SJSA1 (cell line): ENCODE measurements at regions not wholly inside any gene's neighbourhood (a gene's known extent, or its start where the extent isn't known, plus 50 kb on each side); places are given as distances from the start of the nearest gene placed in this dataset.

Source experiments
- DNase-seq, 2 experiments: peaks; one replicate each; pipeline ENCODE4 v3.0.0-alpha.2; 2015 to 2020; ENCODE audit warnings: low spot score in 2 of 2, low read depth in 1 of 2
- H3K27ac ChIP-seq: fragments of 250-450 bp; sonication (Bioruptor Pico); 2 replicates; pipeline ENCODE4 v1.5.1; 2020; ENCODE audit warnings: mild to moderate bottlenecking, moderate library complexity
- H3K27me3 ChIP-seq: fragments of 250-450 bp; sonication (Bioruptor Pico); replicated peaks from 2 replicates; pipeline ENCODE4 v1.5.1; 2020; ENCODE audit warnings: mild to moderate bottlenecking, moderate library complexity
- H3K36me3 ChIP-seq: fragments of 250-450 bp; sonication (Bioruptor Pico); 2 replicates; pipeline ENCODE4 v1.5.1; 2020; ENCODE audit warnings: mild to moderate bottlenecking
- H3K4me1 ChIP-seq: fragments of 250-450 bp; sonication (Bioruptor Pico); replicated peaks from 2 replicates; pipeline ENCODE4 v1.6.1; 2021; ENCODE audit warnings: mild to moderate bottlenecking
- H3K4me3 ChIP-seq: fragments of 250-450 bp; sonication (Bioruptor Pico); 2 replicates; pipeline ENCODE4 v1.5.1; 2020; ENCODE audit warnings: mild to moderate bottlenecking
- H3K9me3 ChIP-seq: fragments of 250-450 bp; sonication (Bioruptor Pico); replicated peaks from 2 replicates; pipeline ENCODE4 v1.5.1; 2020; ENCODE audit warnings: mild to moderate bottlenecking

DNA sequence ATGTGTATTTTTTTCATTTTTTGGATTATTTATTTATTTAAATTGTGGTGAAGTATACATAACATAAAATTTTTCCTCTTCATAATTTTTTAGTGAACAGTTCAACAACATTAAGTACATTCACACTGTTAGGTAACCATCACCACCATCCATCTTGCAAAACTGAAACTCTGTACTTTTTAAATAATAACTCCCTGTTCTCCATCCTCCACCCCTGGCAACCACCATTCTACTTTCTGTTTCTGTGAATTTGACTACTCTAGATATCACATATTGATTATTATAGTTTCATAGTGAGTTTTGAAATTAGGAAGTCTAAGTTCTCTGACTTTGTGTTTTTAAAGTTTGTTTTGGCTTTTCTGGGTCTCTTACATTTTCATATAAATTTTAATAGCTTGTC, 89.3 kb upstream of the STX18 start:
- H3K27ac ChIP-seq = no peak overlapping the region
- DNase-seq = no peak
- H3K9me3 ChIP-seq = no peaks in the 10 kb centered on the region
- H3K27me3 ChIP-seq = no peaks in the 10 kb centered on the region
- H3K4me1 ChIP-seq = no peaks in the 10 kb centered on the region
- no peaks in the 10 kb centered on the region for H3K36me3 ChIP-seq
- H3K4me3 ChIP-seq = no peak overlapping the region

DNA sequence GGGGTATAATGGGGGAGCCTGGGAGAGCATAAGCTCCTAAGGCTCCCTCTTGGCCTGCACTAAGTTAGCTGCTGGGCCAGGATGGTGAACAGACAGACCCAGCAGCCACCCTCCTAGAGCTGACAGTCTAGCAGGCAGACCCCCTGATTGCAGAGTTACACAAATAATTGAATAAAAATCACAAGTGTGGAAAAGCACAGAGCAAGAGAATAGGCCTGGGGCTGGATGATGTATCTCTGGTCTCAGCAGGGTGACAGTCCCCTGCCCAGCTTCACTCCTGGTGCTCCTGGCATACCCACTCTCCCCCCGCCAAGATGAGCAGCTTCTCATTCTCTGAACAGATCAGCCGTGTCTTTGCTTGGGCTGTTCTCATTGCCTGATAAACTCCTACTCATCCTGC, 86.1 kb upstream of the STX18 start:
- Histone ChIP-seq H3K4me1 (no peaks in the 10 kb centered on the region), H3K4me3 (no peak overlapping the region), H3K36me3 (no peaks in the 10 kb centered on the region), H3K9me3 (no peaks in the 10 kb centered on the region), H3K27ac (no peak overlapping the region), H3K27me3 (no peaks in the 10 kb centered on the region)
- no peak for DNase-seq

DNA sequence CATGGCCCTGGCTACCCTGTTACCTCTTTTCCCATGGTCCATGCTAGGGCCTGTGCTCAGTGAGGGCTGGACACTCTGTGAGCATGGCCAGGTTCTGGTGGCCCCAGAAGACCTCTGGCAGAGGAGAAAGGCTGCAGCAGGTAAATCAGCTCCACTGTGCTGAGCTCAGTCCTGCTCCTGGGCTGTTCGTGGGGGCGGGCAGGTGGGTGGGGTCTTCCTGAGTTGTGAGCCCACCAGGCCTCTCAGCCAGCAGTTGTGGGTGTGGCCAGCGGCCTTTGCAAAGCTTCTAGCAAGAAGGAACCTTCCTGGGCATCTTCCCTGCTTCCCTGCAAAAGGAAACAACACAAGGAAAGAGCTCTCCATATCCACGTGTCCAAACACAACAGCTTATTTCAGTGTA, 85.3 kb upstream of the STX18 start:
- Histone ChIP-seq H3K4me3 (no peak overlapping the region), H3K9me3 (no peaks in the 10 kb centered on the region), H3K36me3 (no peaks in the 10 kb centered on the region), H3K27me3 (no peaks in the 10 kb centered on the region), H3K27ac (no peak overlapping the region), H3K4me1 (no peaks in the 10 kb centered on the region)
- no peak for DNase-seq

DNA sequence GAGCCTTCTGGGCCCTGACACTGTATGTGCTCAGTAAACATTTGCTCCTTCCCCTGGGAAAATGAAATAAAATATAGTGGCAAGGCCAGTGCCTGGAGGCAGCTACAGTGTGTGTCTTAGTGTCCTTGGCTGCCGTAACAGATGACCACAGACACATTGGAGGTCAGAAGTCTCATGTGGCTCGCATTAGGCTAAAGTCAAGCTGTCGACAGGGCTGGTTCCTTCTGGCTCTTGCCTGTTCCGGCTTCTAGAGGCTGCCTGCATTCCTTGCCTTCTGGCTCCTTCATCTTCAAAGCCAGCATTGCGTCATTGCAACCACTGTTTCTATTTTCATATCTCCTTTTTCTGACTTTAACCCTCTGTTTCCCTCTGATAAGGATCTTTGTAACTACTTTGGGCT, 83.6 kb upstream of the STX18 start:
- H3K4me1 ChIP-seq = no peaks in the 10 kb centered on the region
- no peak overlapping the region for H3K27ac ChIP-seq
- no peak for DNase-seq
- no peak overlapping the region for H3K4me3 ChIP-seq
- no peaks in the 10 kb centered on the region for H3K9me3 ChIP-seq
- H3K27me3 ChIP-seq = no peaks in the 10 kb centered on the region
- no peaks in the 10 kb centered on the region for H3K36me3 ChIP-seq

DNA sequence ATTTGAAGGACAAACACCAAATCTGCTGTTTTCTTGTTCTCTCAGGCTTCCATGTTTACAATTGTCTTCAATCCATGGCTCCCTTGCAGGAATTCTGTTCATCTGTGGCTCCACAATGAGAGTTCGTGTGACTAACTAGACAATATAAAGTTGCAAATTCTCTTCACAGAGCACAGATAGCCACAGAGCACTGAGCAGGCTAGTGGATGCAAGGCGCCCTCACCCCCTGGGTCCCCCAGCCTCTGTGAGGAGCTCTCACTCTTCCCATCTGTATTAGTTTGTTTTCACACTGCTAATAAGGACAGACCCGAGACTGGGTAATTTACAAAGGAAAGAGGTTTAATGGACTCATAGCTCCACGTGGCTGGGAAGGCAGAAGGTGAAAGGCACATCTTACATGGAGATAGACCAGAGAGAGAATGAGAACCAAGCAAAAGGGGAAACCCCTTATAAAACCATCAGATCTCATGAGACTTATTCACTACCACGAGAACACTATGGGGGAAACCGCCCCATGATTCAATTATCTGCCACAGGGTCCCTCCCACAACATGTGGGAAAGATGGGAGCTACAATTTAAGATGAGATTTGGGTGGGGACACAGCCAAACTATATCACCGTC, 82.5 kb upstream of the STX18 start:
- no peak overlapping the region for H3K4me3 ChIP-seq
- no peaks in the 10 kb centered on the region for H3K36me3 ChIP-seq
- no peaks in the 10 kb centered on the region for H3K9me3 ChIP-seq
- H3K27ac ChIP-seq = no peak overlapping the region
- H3K4me1 ChIP-seq = no peaks in the 10 kb centered on the region
- H3K27me3 ChIP-seq = no peaks in the 10 kb centered on the region
- no peak for DNase-seq

DNA sequence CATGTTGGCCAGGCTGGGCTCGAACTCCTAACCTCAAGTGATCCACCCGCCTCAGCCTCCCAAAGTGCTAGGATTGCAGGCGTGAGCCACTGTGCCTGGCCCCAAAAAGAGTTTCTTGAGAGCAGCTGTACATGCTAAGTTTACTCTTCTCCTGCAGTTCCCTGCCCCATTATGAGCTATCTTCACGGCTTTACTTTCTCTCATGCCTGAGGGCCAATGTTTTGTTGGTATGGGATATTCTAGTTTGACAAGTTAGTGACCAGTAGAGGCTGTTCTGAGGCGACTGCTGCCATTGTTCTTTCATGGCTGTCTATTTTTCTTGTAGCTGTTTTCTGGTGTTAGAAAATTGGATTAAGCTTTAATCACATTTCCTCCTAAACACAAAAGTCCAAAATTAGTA, 78.0 kb upstream of the STX18 start:
- no peak for DNase-seq
- H3K4me3 ChIP-seq = no peak overlapping the region
- no peaks in the 10 kb centered on the region for H3K36me3 ChIP-seq
- no peaks in the 10 kb centered on the region for H3K9me3 ChIP-seq
- H3K27ac ChIP-seq = no peak overlapping the region
- no peaks in the 10 kb centered on the region for H3K27me3 ChIP-seq
- no peaks in the 10 kb centered on the region for H3K4me1 ChIP-seq

DNA sequence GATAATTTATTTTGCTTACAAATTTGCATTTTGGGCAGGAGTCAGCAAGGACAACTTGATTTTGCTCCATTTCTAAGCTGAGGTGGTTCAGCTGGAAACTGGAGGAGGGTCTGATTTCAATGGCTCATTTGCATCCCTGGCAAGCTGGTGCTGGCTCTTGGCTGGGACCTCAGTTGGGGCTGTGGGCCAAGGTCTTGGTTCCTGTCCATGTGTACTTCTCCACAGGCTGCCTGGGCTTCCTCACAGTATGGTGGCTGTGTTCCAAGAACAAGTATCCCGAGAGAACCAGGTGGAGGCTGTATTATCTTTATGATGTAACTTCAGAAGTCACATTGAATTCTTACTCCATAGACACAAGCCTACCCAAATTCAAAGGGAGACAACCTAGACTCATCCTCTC, 77.0 kb upstream of the STX18 start:
- Histone ChIP-seq H3K9me3 (no peaks in the 10 kb centered on the region), H3K4me1 (no peaks in the 10 kb centered on the region), H3K36me3 (no peaks in the 10 kb centered on the region), H3K4me3 (no peak overlapping the region), H3K27ac (no peak overlapping the region), H3K27me3 (no peaks in the 10 kb centered on the region)
- no peak for DNase-seq

DNA sequence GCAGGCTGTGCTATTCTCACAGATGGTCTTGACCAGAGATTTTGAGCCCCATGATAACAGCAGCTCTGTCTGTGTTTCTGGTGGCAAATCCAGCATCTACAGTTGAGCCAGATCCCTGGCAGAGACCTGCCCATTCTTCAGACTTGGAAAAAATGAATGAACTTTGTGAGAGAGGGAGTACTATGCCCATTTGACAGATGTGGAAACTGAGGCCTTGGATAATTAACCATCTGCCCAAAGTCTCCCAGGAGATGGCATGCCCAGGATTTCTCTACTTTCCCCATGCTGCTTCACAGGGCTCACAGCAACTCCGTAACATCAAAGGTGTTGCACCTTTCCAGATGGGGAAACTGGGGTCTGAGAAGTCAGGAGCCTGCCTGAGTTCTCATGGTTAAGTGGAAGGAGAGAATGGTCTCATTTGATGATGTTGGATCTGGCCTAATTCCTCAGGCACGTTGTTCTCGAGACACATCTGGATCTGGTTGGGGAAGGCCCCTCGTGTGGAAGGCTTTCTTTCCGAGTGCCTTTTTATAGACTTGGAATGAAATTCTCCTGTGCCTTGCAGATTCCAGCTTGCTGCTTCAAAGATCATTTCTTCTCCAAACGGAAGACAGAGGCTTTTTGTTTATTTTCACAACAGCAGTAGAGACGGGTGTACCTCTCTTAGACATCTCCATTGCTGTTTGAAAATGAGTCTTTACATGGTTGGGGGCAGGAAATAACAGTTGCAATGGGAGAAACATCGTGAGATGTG, 73.3 kb upstream of the STX18 start:
- no peak overlapping the region for H3K27ac ChIP-seq
- H3K4me3 ChIP-seq = no peak overlapping the region
- H3K27me3 ChIP-seq = no peaks in the 10 kb centered on the region
- H3K36me3 ChIP-seq = no peaks in the 10 kb centered on the region
- peak in 1 of 2 experiments; percentile 11 for DNase-seq
- no peaks in the 10 kb centered on the region for H3K4me1 ChIP-seq
- no peaks in the 10 kb centered on the region for H3K9me3 ChIP-seq

DNA sequence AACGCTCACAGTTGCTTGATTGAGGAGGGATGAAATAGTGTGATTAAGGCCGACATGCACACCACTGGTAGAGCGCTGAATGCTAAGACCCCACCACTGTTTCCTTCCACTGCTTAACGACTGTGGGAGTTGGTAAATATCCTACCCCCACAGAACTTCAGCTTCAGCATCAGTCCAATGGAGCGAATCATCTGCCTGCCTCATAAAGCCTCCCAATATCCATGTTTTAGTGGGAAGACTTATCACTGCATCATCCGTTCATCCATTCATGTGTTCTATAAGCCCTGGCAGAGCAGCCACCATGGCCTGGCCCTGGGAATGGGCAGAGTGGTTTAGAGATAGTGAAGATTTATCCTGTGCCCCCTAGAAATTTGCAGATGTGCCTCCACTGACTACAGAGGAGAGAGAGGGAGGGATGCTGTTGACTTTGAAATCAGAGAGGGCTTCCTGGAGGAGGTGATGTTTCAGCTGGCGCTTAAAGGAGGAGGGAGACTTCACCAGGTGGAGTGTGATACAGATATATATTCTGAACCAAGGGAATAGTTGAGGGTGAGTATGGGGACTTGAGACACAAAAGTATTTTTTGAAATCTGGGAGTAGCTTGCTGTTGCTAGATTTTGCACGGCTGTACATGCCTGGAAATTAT, 71.9 kb upstream of the STX18 start:
- H3K27ac ChIP-seq = no peak overlapping the region

DNA sequence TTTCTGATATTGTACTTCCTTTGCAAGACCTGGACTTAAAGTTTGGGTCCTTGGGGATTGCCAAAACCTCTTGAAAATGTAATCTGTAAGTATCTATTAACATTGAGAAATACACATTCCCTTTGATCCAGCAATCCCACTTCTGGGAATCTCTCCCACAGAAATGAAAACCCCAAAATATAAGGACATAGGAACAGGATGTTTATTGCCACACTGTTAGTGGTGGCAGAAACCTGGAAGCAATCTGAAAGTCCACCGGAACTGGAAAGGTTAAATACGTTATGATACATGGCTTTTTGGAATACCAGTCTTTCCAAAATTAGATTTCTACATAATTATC, 71.2 kb upstream of the STX18 start:
- Histone ChIP-seq H3K27ac (no peak overlapping the region), H3K4me3 (no peak overlapping the region), H3K9me3 (no peaks in the 10 kb centered on the region), H3K4me1 (no peaks in the 10 kb centered on the region), H3K27me3 (no peaks in the 10 kb centered on the region), H3K36me3 (no peaks in the 10 kb centered on the region)
- DNase-seq = no peak

More for the DNA sequence above, 71.9 kb upstream of the STX18 start:
- H3K36me3 ChIP-seq = no peaks in the 10 kb centered on the region
- H3K4me3 ChIP-seq = no peak overlapping the region
- no peaks in the 10 kb centered on the region for H3K9me3 ChIP-seq
- no peaks in the 10 kb centered on the region for H3K27me3 ChIP-seq
- DNase-seq = no peak
- H3K4me1 ChIP-seq = no peaks in the 10 kb centered on the region

DNA sequence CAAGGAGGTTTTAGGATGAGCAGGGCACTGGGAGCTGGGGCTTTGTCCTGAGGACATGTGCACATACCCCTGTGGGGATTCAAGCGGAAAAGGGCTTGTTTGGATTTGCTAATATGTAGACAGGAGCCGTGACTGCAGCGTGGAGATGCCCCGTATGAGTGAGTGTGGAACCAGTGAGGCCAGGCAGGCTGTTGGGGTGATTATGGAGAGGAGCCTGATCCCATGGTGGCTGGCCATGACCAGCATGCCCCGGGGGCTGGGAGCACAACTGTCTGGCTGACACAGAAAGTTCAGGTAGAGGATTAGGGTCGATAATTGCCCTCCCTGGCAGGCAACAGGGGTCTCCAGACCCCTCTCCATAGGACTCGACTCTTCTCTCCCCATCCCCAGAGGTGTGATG, 68.8 kb upstream of the STX18 start:
- Histone ChIP-seq H3K4me3 (no peak overlapping the region), H3K9me3 (no peaks in the 10 kb centered on the region), H3K27me3 (no peaks in the 10 kb centered on the region), H3K36me3 (no peaks in the 10 kb centered on the region), H3K27ac (no peak overlapping the region), H3K4me1 (no peaks in the 10 kb centered on the region)
- no peak for DNase-seq

DNA sequence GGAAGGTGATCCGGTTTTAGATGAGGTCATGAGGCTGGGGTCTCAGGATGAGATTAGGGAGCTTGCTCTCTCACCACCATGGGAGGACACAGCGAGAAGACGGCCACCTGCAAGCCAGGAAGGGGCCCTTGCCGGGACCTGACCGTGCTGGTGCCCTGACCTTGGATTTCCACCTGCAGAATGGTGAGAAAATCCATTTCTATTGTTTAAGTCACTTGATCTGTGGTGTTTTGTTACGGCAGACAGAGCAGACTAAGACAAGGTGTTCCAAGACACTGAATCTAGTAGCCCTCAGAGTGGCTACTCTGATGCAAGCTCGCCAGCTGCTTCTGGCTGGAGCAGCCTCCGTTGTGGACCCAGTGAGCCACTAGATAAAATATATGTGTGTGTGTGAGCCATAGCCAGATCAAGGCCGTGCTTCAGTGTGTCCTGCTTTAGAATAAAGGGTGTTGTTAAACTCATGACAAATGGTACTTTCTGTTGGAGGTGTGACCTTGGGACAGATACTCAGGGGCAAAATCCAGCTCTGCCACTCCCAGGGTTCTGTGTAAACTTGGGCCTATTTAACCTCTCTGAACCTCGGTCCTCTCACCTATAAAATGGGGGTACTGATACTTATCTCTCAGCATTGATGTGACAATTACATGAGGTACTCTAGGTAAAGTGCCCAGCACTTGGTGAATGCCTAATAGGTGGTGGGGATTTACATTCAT, 67.9 kb upstream of the STX18 start:
- H3K4me1 ChIP-seq = no peaks in the 10 kb centered on the region
- no peaks in the 10 kb centered on the region for H3K27me3 ChIP-seq
- no peaks in the 10 kb centered on the region for H3K9me3 ChIP-seq
- no peaks in the 10 kb centered on the region for H3K36me3 ChIP-seq
- no peak for DNase-seq
- H3K27ac ChIP-seq = no peak overlapping the region
- no peak overlapping the region for H3K4me3 ChIP-seq

DNA sequence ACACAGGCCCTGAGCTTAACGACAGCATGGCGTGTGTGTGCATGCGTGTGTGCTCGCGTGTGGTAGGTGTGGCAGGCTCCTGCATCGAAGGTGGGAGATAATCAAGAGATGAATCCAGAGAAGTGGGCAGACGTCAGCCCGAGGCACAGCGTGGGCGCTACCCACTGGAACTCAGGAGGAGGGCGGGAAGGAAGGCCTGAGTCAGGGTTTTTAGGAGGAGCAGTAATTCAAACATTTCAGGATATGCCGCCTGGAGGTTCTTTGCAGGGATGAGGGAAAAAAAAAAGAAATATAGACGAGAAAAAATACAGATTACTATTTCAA, 66.3 kb upstream of the STX18 start:
- no peak for DNase-seq
- no peaks in the 10 kb centered on the region for H3K9me3 ChIP-seq
- H3K27me3 ChIP-seq = no peaks in the 10 kb centered on the region
- H3K4me3 ChIP-seq = no peak overlapping the region
- H3K4me1 ChIP-seq = no peaks in the 10 kb centered on the region
- H3K36me3 ChIP-seq = no peaks in the 10 kb centered on the region
- H3K27ac ChIP-seq = no peak overlapping the region
